NB4 (cell line): ENCODE measurements at regions not wholly inside any gene's neighbourhood (a gene's known extent, or its start where the extent isn't known, plus 50 kb on each side); places are given as distances from the start of the nearest gene placed in this dataset.

ENCODE experiments used
- POLR2A ChIP-seq: IDR thresholded peaks from 2 replicates; pipeline ENCODE4 v1.6.1; 2011; ENCODE audit warnings: mild to moderate bottlenecking; ENCODE audit not compliant: insufficient read length; ENCODE audit errors: extremely low read depth
- TF ChIP-seq, protein P1 (sequence below): IDR thresholded peaks from one replicate; pipeline ENCODE4 v1.5.1; 2012; ENCODE audit warnings: low read depth, low read length

DNA sequence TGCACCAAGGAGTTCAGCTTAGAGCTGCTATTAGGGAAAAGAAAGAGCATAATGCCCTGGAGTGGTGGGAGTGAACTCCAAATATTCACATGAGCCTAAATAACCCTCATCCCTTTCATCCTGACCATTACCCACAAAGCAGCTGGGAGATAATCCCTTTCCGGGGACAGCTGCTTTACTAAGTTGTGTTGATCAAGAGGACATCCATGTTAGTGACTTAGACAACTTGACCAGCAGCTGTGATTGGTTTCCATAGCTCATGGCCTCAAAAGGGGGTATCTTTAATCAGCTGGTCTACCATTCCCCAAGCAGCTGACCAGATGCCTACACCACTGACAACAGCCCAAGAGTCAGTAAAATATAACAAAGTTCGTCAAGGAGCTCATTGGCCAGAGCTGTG lies 75.8 kb upstream of the LY86 start:
- no peak for TF ChIP-seq POLR2A
- TF ChIP-seq, protein P1, sequence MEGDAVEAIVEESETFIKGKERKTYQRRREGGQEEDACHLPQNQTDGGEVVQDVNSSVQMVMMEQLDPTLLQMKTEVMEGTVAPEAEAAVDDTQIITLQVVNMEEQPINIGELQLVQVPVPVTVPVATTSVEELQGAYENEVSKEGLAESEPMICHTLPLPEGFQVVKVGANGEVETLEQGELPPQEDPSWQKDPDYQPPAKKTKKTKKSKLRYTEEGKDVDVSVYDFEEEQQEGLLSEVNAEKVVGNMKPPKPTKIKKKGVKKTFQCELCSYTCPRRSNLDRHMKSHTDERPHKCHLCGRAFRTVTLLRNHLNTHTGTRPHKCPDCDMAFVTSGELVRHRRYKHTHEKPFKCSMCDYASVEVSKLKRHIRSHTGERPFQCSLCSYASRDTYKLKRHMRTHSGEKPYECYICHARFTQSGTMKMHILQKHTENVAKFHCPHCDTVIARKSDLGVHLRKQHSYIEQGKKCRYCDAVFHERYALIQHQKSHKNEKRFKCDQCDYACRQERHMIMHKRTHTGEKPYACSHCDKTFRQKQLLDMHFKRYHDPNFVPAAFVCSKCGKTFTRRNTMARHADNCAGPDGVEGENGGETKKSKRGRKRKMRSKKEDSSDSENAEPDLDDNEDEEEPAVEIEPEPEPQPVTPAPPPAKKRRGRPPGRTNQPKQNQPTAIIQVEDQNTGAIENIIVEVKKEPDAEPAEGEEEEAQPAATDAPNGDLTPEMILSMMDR, result no peak
